SK-MEL-5 (cell line): ENCODE measurements at regions not wholly inside any gene's neighbourhood (a gene's known extent, or its start where the extent isn't known, plus 50 kb on each side); places are given as distances from the start of the nearest gene placed in this dataset.
A peak's percentile ranks its signal among the peaks of the same experiment; 100 is the strongest.
"Not testable (repeated sequence)": the region's sequence is repeated elsewhere in the genome, so short reads cannot be mapped to it uniquely, and the experiment has no call there.

Experiments used
- DNase-seq: peaks from one replicate; pipeline ENCODE4 v3.0.0-alpha.2; 2016; ENCODE audit warnings: low read depth, low spot score
- in situ Hi-C: cut with HindIII; loops from 2 replicates; pipeline ENCODE4 v1.10.0; 2016; ENCODE audit warnings: low sequenced_read_pairs, high pct_unique_total_duplicates, low pct_unique_long_range_greater_than_20kb

DNA sequence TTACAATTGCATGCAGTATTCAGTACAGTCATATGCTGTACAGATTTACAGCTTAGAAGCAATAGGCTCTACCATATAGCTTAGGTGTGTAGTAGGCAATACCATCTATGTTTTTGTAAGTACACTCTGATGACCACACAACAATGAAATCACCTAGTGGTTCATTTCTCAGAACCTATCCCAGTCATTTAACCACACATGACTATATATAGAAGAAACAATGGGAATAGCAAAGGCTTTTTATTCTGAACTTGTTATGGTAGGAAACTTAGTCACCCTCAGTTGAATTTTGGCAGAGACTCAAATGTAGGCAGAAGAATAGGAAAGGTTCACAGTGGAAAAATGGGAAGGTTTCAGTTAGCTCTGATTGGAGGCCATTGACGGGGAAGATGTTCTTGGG is 1075.1 kb upstream of the MIR17HG start:
- in situ Hi-C loops: no loop called here
- no peak for DNase-seq

DNA sequence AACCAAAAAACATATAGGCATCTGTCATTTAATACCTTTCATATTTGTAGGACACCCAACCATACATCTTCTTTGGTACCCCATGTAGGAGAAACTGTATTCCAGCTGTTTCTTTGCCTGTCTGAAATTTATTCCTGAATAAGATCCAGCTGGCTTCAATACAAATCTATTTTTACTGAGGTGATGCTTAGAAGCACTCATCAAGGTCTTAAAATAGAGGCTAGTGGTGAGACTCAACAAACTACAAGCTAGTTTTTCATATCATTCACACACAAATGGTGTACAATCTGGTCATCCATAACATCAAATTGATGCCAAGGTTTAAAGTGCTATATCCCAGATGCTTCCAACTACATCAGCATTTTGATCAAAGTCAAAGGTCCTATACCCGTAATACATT is 1071.3 kb upstream of the MIR17HG start:
- in situ Hi-C loops: no loop called here
- no peak for DNase-seq

DNA sequence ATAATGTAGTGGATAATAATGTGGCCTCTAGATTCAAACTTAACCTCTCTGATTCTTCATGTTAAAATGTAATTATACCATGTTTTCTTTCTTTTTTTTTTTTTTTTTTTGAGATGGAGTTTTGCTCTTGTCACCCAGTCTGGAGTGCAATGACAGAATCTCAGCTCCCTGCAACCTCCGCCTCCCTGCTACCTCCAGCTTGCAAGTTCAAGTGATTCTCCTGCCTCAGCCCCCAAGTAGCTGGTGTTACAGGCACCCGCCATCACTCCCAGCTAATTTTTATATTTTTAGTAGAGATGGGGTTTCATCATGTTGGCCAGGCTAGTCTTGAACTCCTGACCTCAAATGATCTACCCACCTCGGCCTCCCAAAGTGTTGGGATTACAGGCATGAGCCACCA is 1069.3 kb upstream of the MIR17HG start:
- in situ Hi-C loops, DNase-seq: not testable (repeated sequence)

DNA sequence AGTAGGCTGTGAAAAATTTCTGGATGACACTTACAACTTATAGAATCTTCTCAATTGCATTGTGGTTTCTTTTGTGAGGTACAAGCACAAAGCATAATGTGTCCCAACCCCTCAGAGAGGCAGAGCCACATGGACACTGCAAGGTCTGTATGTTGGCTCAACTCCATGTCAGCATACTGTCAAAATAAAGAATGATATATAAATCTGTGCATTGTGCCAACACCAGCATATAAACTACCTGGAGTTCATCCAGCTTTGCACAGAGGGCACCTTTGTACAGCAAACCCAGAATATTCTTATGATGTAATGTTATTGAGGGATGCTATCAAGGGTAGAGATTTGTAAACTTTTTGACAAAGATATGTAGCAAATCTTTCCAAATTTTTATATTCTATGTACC is 1065.8 kb upstream of the MIR17HG start:
- DNase-seq: peak; percentile 54
- in situ Hi-C loops: no loop called here

DNA sequence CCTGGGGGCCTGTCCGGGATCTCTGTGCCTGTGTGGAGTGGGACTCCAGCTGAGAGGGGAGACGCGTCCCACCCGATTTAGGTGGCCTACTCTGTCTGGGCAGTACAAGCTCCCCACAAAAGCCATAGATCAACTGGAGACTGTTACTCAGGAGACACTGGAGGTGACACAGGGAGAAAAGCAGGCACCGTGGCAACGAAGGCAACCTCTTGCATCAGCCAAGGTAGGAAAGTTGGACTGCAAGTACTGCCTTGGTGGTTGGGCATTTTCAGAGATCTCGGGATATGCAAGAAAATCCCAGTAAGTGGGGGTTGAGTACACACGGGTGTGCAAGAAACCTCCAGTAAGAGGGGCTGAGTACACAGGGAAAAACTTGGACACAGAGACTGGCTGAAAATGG is 1060.0 kb upstream of the MIR17HG start:
- in situ Hi-C loops: no loop called here
- no peak for DNase-seq

DNA sequence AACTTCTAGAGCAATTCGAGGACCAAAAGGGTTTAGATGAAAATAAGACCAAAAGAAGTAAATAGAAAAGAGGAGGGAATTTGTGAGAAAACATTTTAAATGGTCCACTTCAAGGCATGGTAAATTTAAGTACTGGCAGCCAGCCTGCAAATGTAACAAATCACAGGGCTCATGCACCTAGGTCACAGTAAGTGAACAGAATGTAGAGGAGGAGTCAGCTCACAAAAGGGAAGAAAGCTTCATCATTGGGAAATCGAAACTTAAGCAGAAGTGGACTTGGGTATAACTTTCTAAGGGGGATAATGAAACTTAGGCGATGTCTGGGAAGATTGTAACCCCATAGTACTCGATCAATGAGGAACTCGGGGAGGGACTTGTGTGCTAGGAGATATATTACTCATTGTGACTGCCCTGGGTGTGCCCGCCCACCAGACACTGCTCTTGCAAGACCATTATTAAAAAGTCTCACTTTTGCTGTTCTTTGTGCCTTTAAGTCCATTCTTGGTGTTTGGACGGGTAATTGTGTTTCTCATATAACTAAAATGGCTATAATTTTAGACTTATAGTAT is 1053.6 kb upstream of the MIR17HG start:
- DNase-seq: no peak
- in situ Hi-C loops: no loop called here

DNA sequence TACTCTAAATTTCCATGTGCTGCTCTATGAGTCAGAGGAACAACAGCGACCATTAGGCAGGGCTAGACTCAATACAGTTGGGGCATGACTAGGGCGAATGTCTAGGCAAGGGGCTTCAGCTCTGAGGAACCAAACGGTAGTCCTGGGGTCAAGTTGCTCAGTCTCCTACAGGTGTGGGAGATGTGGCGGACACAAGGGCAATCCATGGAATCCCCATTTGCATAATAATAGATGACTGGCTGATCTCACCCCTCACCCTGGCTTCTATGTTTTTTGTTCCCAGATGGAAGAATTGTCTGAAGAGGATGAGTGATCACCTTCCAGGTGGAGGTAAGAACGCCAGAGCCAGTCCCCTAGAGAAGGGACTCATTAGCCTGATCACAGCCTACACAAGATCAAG is 1048.2 kb upstream of the MIR17HG start:
- DNase-seq: no peak
- in situ Hi-C loops: no loop called here

DNA sequence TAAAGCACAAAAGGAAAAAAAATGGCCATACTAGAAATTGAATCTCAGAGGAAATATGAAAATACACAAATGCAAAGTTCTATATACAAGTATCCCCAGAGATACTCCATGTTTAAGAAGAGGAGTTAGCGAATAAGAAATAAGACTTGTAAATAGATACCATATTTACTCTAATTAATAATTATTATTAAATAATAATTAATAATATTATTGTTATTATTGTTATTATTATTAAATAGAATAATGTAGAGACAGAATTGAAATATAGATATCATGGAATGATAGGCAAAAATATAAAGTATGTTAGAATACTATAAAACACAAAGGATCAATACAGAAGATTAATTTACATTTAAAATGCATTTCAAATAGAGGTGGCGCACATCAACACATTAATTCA is 1047.5 kb upstream of the MIR17HG start:
- in situ Hi-C loops: no loop called here
- no peak for DNase-seq

DNA sequence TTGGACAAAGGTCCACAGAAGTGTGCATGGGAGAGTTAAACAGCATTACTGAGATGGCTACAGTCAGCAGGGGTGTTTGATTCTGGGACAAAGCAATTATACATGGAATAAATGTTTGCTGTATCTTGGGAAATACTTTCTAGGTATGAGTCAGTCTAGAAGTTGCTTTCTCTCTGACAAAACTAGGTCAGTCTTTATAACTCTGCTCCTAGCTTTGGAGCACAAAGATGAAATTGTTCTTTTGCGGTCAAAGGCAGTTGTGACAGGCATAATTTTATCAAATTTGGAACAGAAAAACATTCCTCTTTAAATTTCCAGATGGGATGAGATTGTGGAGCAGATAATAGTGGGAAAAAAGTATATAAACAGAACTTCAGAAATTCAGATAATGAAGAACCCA is 1045.4 kb upstream of the MIR17HG start:
- peak; percentile 81 for DNase-seq
- in situ Hi-C loops: no loop called here

DNA sequence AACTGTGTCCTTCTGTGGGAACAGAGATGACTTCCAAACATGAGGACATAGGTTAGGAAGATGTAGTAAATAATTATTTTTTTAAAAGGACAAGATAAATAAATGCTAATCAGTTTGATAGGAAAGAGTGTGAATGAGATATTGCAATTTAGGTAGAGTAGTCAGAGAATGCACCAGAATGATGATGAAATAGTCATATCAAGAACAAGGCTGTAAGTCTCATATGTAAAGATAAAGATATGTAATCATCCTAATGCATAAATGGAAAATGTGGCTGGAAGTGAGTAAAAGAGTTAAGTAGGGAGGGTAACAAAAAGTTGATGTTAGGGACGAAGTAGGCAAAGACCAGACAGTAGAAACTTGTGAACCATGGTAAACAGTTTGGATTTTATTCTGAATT is 1041.7 kb upstream of the MIR17HG start:
- DNase-seq: no peak
- in situ Hi-C loops: no loop called here

DNA sequence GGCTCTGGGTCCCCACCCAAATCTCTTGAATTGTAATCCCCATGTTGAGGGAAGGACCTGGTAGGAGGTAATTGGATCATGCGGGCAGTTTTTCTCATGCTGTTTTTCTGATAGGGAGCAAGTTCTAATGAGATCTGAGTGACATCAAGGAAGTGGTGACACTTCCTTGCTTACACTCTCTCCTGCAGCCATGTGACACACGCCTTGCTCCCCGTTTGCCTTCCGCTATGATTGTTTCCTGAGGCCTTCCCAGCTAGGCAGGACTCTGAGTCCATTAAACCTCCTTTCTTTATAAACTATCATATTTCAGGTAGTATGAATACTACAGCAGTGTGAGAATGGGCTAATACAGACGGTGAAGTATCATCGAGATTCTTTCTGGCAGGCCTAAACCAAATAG is 1040.4 kb upstream of the MIR17HG start:
- DNase-seq: no peak
- in situ Hi-C loops: no loop called here

DNA sequence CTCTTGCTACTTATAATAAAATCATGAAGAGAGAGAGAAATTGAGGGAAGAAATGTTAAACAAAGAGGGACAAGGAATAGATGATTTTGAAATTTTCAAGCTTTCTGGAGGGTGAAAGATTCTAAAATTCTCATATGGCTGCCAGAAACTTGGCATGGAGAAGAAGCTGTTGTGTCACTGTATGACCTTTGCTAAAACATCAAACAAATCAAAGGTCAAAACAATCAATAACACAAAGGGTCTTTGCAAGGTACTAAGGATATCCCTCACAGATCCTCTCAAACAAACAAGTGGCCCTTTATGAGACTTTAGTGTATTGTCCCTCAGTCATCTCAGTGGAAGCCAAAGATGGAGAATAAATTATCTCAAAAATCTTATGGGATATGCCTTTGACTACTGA is 1039.2 kb upstream of the MIR17HG start:
- no peak for DNase-seq
- in situ Hi-C loops: no loop called here

DNA sequence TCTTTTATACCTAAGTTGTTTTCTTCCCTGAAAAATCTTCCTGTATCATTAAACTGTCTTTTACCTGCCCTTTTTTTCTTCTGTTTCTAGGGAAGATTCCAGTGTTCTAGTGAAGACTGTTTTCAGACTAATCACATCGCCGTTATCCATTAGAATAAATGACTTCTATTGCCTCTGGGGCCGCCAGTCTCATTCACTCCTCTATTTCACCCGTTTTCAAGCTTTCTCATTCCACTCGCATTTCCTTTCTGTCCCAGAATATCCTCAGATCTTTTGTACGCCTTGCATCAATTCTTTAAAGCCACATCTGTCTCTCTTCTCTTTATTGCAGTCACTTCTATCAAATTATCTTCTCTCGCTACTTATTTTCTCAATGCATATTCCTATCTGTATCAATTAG is 1035.6 kb upstream of the MIR17HG start:
- in situ Hi-C loops: no loop called here

DNA sequence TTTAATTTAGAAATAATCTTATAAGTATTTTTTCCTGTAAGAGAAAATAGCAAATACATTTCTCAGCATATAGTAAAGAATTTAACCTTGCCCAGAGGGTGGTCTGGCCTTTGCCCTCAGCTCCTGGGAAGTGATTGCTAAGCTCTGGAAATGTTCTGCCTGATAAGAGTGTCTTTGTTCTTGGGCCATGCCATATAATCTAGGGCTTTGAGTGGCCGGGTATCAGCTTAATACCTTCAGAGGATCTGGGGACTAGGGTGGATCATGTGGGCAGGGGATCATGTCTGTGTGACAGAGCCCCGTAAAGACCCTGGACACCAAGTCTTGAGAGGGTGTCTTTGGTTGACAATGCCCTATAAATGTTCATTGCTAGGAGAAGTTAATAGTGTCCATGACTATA is 1032.4 kb upstream of the MIR17HG start:
- in situ Hi-C loops: no loop called here
- no peak for DNase-seq

More for the DNA sequence above, 1035.6 kb upstream of the MIR17HG start:
- DNase-seq: no peak

DNA sequence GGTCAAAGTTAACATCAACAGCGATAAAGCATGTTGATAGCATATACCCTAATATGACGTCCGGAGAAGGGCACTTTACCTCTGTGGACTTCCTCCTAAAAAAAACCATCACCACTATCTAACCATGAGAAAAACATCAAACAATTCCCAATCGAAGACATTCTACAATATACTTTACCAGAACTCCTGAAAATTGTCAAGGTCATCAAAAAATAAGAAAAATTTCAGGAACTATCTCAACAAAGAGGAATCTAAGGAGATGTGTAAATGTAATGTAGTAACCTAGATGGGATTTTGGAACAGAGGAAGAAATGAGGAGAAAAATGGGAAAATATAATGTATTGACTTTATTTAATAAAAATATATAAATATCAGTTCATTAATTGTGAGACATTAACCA is 1026.8 kb upstream of the MIR17HG start:
- in situ Hi-C loops: no loop called here
- DNase-seq: no peak

DNA sequence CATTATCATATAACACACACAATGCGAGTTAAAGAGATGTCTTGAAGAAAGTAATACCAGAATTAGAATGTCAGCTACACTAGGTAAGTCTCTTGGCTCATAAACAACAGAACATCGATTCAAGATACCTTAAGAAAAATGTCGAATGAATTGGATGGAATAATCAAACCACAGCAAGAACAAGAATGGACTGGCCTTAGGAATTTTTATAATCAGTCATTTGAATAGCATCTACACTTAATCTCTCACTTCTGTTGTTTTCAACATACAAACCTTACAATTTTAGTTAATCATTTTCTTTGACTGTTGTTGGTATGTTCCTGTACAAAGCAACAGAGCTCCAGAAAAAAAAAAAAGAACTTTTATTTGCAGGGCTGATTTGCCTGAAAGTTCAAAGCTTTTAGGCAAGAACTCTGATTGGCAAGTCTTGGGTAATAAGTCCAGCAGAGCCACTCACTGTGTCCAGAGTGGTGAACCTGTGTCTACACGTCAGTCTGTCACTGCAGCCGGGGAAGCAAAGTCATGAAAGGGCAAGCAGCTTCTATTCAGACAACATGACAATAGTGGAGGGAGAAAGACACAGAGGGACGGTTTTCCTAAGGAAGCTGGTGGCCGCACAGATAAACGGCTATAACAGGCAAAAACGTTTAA is 1026.1 kb upstream of the MIR17HG start:
- in situ Hi-C loops: no loop called here

DNA sequence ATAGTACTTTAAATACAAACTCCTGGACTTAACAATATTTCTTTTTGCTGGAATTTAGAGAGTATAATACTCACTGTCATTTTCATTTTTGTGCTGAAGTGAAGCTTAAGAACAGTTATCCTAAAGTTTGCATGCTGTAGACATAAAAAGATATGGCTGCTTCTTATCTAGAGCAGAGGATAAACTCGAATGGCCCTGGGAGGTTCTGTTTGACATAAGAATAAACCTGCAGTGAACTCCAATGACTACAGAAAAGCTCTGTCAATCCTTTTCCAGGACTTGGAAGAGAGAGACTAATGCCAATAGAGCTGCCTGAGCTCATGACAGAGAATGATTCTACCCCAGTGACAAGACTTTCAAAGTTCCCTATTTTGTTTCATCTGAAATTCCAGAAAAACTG is 1017.8 kb upstream of the MIR17HG start:
- DNase-seq: no peak
- in situ Hi-C loops: no loop called here

More for the DNA sequence above, 1026.1 kb upstream of the MIR17HG start:
- no peak for DNase-seq

DNA sequence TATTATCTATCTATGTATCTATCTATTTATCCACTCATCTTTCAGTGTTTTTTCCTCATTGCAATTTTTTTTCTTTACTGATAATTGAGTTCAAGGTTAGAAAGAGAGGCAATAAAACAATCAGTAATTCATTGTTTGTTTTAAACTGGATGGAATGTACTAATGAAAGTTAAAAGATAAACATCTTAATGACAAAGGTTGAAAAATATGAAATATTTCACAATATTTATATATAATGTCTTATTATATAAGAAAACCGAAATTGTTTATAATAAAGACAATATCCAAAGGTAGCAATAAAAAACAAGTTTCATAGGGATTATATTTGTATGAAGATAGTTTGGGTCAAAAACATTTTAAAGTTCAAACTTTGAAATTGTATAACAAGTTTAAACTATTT is 1015.5 kb upstream of the MIR17HG start:
- DNase-seq: no peak
- in situ Hi-C loops: no loop called here

DNA sequence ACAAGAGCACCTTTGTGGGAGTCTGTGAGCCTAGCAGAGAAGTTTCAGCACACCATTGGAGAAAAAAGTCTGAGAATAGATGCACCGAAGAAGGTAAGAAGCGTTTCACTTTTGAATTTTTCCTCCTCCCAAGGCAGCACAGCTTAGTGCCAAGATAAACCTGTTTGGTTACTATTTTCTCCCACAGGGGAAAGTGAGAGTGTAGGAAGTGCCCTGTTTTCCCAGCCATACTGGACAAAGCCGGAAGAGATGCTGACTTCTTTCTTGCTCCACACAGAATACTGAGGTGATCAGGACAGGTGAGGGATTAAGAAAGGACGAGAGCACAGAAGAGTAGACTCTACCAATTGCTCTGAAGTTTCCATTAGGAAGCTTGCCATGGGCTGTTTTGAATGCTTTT is 1011.0 kb upstream of the MIR17HG start:
- in situ Hi-C loops: no loop called here
- no peak for DNase-seq

DNA sequence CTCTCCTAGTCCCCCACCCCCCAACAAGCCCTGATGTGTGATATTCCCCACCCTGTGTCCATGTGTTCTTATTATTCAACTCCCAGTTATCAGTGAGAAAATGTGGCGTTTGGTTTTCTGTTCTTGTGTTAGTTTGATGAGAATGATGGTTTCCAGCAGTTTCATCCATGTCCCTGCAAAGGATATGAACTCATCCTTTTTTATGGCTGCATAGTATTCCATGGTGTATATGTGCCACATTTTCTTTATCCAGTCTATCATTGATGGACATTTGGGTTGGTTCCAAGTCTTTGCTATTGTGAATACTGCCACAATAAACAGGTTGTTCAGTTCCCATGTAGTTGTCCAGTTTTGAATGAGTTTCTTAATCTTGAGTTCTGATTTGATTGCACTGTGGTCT is 1006.1 kb upstream of the MIR17HG start:
- DNase-seq, in situ Hi-C loops: not testable (repeated sequence)
